SK-N-SH (cell line): ENCODE measurements at regions not wholly inside any gene's neighbourhood (a gene's known extent, or its start where the extent isn't known, plus 50 kb on each side); places are given as distances from the start of the nearest gene placed in this dataset.

Experiments
- CTCF ChIA-PET: fragments of 300-600, 350-600 bp; formaldehyde crosslinking; extraction: SDS; loops from one replicate; lab custom pipeline; 2021; lab: Yijun Ruan, JAX
- POLR2A ChIA-PET: fragments of 350-600 bp; sonication (Branson Sonifier 250); formaldehyde crosslinking; extraction: SDS; loops from one replicate; lab custom pipeline; 2020; ENCODE audit warnings: antibody characterized with exemption, inconsistent platforms; lab: Yijun Ruan, JAX
- DNase-seq: peaks from one replicate; pipeline ENCODE4 v3.0.0; 2012
- H2AFZ ChIP-seq: fragments of 200-600 bp; sonication (generic); 2 replicates; pipeline ENCODE4 v1.8.1; 2016; ENCODE audit warnings: antibody characterized with exemption, mild to moderate bottlenecking, low read depth
- H3F3A ChIP-seq: fragments of 200-600 bp; sonication (generic); replicated peaks from 2 replicates; pipeline ENCODE3; 2016; ENCODE audit warnings: antibody characterized with exemption, mild to moderate bottlenecking; ENCODE audit not compliant: insufficient read depth
- H3K27ac ChIP-seq, 2 experiments: fragments of 200-500 bp in 1 of 2; fragments of 200-600 bp in 1 of 2; sonication (Bioruptor generic) in 1 of 2; sonication (generic), shearing (Covaris generic) in 1 of 2; 2 replicates each; pipeline versions ENCODE4 v1.5.1 to v1.6.1; 2014 to 2016; ENCODE audit warnings: low read depth in 2 of 2, inconsistent platforms in 1 of 2, low read length in 1 of 2, mild to moderate bottlenecking in 1 of 2, mixed read lengths in 1 of 2
- H3K27me3 ChIP-seq: fragments of 200-600 bp; sonication (generic), shearing (Covaris generic); 2 replicates; pipeline ENCODE4 v1.6.1; 2016; ENCODE audit warnings: mixed run types; ENCODE audit not compliant: insufficient read depth
- H3K36me3 ChIP-seq, 2 experiments: fragments of 200-500 bp in 1 of 2; fragments of 200-600 bp in 1 of 2; sonication (Bioruptor generic) in 1 of 2; sonication (generic) in 1 of 2; replicated peaks in 1 of 2; 2 replicates each; pipeline versions ENCODE3 to v1.5.1; 2014 to 2016; ENCODE audit warnings: low read length in 1 of 2, mild to moderate bottlenecking in 1 of 2; ENCODE audit not compliant: insufficient read depth in 2 of 2, control insufficient read depth in 1 of 2
- H3K4me1 ChIP-seq, 2 experiments: fragments of 200-500 bp in 1 of 2; fragments of 200-600 bp in 1 of 2; sonication (Bioruptor generic) in 1 of 2; sonication (generic), shearing (Covaris generic) in 1 of 2; 2 replicates each; pipeline versions ENCODE4 v1.5.1 to v1.6.1; 2014 to 2016; ENCODE audit warnings: low read depth in 1 of 2, low read length in 1 of 2, mixed run types in 1 of 2; ENCODE audit not compliant: insufficient read depth in 2 of 2, control insufficient read depth in 1 of 2
- H3K4me2 ChIP-seq: fragments of 200-600 bp; sonication (generic), shearing (Covaris generic); 2 replicates; pipeline ENCODE4 v1.6.1; 2017; ENCODE audit warnings: mixed run types
- H3K4me3 ChIP-seq, 2 experiments: fragments of 200-500 bp in 1 of 2; fragments of 200-600 bp in 1 of 2; sonication (Bioruptor generic) in 1 of 2; sonication (generic), shearing (Covaris generic) in 1 of 2; 2 replicates each; pipeline versions ENCODE4 v1.5.1 to v1.8.1; 2014 to 2016; ENCODE audit warnings: low read depth in 2 of 2, inconsistent platforms in 1 of 2, low read length in 1 of 2, mild to moderate bottlenecking in 1 of 2, mixed read lengths in 1 of 2, moderate library complexity in 1 of 2
- H3K79me2 ChIP-seq: fragments of 200-600 bp; sonication (generic); 2 replicates; pipeline ENCODE4 v1.8.1; 2017; ENCODE audit warnings: mild to moderate bottlenecking; ENCODE audit not compliant: insufficient read depth
- H3K9ac ChIP-seq: fragments of 200-600 bp; sonication (generic); 2 replicates; pipeline ENCODE4 v1.6.1; 2017; ENCODE audit warnings: mixed run types
- H3K9me2 ChIP-seq: fragments of 200-600 bp; sonication (generic); 2 replicates; pipeline ENCODE4 v1.6.1; 2017; ENCODE audit warnings: mixed run types
- H3K9me3 ChIP-seq: fragments of 200-600 bp; sonication (generic); 2 replicates; pipeline ENCODE4 v1.6.1; 2017; ENCODE audit warnings: mixed run types, mild to moderate bottlenecking, moderate library complexity
- H4K20me1 ChIP-seq: fragments of 200-600 bp; sonication (generic); 2 replicates; pipeline ENCODE4 v1.6.1; 2017; ENCODE audit warnings: mild to moderate bottlenecking, mixed run types; ENCODE audit not compliant: insufficient read depth
- CHD2 ChIP-seq: fragments of 150-350 bp; IDR thresholded peaks from 2 replicates; pipeline ENCODE4 v1.6.1; 2018; ENCODE audit warnings: low read length; ENCODE audit not compliant: partially characterized antibody
- EP300 ChIP-seq, 2 experiments: IDR thresholded peaks; 2 replicates each; pipeline versions ENCODE4 v1.4.0 to v1.6.1; 2012; ENCODE audit warnings: borderline replicate concordance in 1 of 2, low read depth in 1 of 2, low read length in 1 of 2
- FOSL2 ChIP-seq: IDR thresholded peaks from 2 replicates; pipeline ENCODE4 v1.4.0; 2012; ENCODE audit warnings: low read depth, mild to moderate bottlenecking, moderate library complexity, borderline replicate concordance
- FOXJ3 ChIP-seq: sonication (generic); formaldehyde crosslinking; IDR thresholded peaks from 2 replicates; pipeline ENCODE4 v1.5.1; 2020; ENCODE audit warnings: mild to moderate bottlenecking, missing genetic modification reagents
- MEF2A ChIP-seq: IDR thresholded peaks from 2 replicates; pipeline ENCODE4 v1.4.0; 2012; ENCODE audit warnings: low read depth, borderline replicate concordance
- MXI1 ChIP-seq: IDR thresholded peaks from 2 replicates; pipeline ENCODE4 v1.6.1; 2012; ENCODE audit warnings: mild to moderate bottlenecking, low read depth, low read length, improper control_type of control experiment
- NFIC ChIP-seq: IDR thresholded peaks from 2 replicates; pipeline ENCODE4 v1.4.0; 2012; ENCODE audit warnings: borderline replicate concordance
- POLR2AphosphoS5 ChIP-seq: IDR thresholded peaks from 2 replicates; pipeline ENCODE4 v1.6.1; 2012; ENCODE audit warnings: low read depth, low read length
- RAD21 ChIP-seq: IDR thresholded peaks from 2 replicates; pipeline ENCODE4 v1.6.1; 2012; ENCODE audit warnings: mild to moderate bottlenecking, low read length
- RCOR1 ChIP-seq: fragments of 150-350 bp; IDR thresholded peaks from 2 replicates; pipeline ENCODE4 v1.6.1; 2017; ENCODE audit warnings: antibody characterized with exemption, low read length
- RXRA ChIP-seq: IDR thresholded peaks from 2 replicates; pipeline ENCODE4 v1.4.0; 2012; ENCODE audit warnings: low read depth, mild to moderate bottlenecking, borderline replicate concordance
- TAF1 ChIP-seq: IDR thresholded peaks from 2 replicates; pipeline ENCODE4 v1.6.1; 2012; ENCODE audit warnings: low read depth, mild to moderate bottlenecking, low read length, moderate library complexity, borderline replicate concordance
- YY1 ChIP-seq: IDR thresholded peaks from 2 replicates; pipeline ENCODE4 v1.4.0; 2012; ENCODE audit warnings: low read depth, mild to moderate bottlenecking
- ZBTB33 ChIP-seq: IDR thresholded peaks from 2 replicates; pipeline ENCODE4 v1.4.0; 2012; ENCODE audit warnings: low read depth, borderline replicate concordance
- WGBS: methylation state at CpG from one replicate; pipeline ENCODE4 v1.1.6; 2017; ENCODE audit warnings: low lambda C conversion rate; 5-methylcytosine and 5-hydroxymethylcytosine counted together
- TF ChIP-seq, protein P1 (sequence below): IDR thresholded peaks from 2 replicates; pipeline ENCODE4 v1.6.1; 2012; ENCODE audit warnings: mild to moderate bottlenecking, low read depth, low read length, moderate library complexity

GRCh38 chrX:43526878-43527277, 129.2 kb upstream of the MAOA start:
- WGBS = 7% methylated on average over 2 of the region's 2 CpGs

DNA sequence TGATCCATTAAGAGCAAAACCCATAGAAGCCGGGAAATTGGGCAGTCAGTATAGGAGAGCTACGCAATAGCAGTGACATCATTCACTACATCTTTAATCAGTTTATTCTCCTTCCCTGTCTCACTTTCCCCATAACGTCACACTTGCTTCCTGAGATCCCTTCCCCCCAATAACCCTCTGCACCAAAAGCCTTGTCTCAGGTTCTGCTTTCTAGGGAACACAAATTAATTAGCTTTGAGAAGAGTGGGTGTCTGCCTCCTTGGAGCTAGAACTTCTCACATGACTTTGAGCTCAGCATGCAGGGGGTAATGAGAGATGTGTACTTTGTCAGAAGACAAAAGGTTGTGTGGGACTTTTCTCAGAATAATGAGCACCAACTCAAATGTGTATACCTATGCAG, 128.3 kb upstream of the MAOA start:
- H3K9me2 ChIP-seq = no peaks in the 10 kb centered on the region
- ChIA-PET POLR2A (no interaction called here), CTCF (no interaction called here)
- no peak overlapping the region for H3K9ac ChIP-seq
- H3K4me1 ChIP-seq = no peaks in the 10 kb centered on the region
- H2AFZ ChIP-seq = no peak overlapping the region
- no peak overlapping the region for H3K4me2 ChIP-seq
- no peak for DNase-seq
- H3F3A ChIP-seq = no peaks in the 10 kb centered on the region
- H3K4me3 ChIP-seq = no peak overlapping the region
- TF ChIP-seq EP300 (IDR thresholded peaks at IDR 0.05; ENCODE audit: borderline replicate concordance in 1 of 2, low read depth in 1 of 2, low read length in 1 of 2) (no peak), YY1 (no peak), RXRA (no peak), MXI1 (no peak), POLR2AphosphoS5 (no peak), RCOR1 (no peak)
- H3K27me3 ChIP-seq = no peaks in the 10 kb centered on the region
- H4K20me1 ChIP-seq = no peaks in the 10 kb centered on the region
- 4% methylated on average over 3 of the region's 3 CpGs for WGBS
- no peaks in the 10 kb centered on the region for H3K9me3 ChIP-seq
- H3K27ac ChIP-seq = no peak overlapping the region
- H3K36me3 ChIP-seq = no peaks in the 10 kb centered on the region
- no peaks in the 10 kb centered on the region for H3K79me2 ChIP-seq

More at GRCh38 chrX:43526878-43527277, 129.2 kb upstream of the MAOA start:
- Histone ChIP-seq H3F3A (no peaks in the 10 kb centered on the region), H2AFZ (no peak overlapping the region), H3K36me3 (no peaks in the 10 kb centered on the region), H3K79me2 (no peaks in the 10 kb centered on the region), H3K4me2 (no peak overlapping the region), H3K9ac (no peak overlapping the region), H3K9me2 (no peaks in the 10 kb centered on the region), H4K20me1 (no peaks in the 10 kb centered on the region), H3K27me3 (no peaks in the 10 kb centered on the region), H3K4me1 (no peaks in the 10 kb centered on the region), H3K27ac (no peak overlapping the region), H3K4me3 (no peak overlapping the region), H3K9me3 (no peaks in the 10 kb centered on the region)
- CTCF ChIA-PET = no interaction called here
- DNase-seq = no peak
- no peak for TF ChIP-seq RAD21
- TF ChIP-seq, protein P1, sequence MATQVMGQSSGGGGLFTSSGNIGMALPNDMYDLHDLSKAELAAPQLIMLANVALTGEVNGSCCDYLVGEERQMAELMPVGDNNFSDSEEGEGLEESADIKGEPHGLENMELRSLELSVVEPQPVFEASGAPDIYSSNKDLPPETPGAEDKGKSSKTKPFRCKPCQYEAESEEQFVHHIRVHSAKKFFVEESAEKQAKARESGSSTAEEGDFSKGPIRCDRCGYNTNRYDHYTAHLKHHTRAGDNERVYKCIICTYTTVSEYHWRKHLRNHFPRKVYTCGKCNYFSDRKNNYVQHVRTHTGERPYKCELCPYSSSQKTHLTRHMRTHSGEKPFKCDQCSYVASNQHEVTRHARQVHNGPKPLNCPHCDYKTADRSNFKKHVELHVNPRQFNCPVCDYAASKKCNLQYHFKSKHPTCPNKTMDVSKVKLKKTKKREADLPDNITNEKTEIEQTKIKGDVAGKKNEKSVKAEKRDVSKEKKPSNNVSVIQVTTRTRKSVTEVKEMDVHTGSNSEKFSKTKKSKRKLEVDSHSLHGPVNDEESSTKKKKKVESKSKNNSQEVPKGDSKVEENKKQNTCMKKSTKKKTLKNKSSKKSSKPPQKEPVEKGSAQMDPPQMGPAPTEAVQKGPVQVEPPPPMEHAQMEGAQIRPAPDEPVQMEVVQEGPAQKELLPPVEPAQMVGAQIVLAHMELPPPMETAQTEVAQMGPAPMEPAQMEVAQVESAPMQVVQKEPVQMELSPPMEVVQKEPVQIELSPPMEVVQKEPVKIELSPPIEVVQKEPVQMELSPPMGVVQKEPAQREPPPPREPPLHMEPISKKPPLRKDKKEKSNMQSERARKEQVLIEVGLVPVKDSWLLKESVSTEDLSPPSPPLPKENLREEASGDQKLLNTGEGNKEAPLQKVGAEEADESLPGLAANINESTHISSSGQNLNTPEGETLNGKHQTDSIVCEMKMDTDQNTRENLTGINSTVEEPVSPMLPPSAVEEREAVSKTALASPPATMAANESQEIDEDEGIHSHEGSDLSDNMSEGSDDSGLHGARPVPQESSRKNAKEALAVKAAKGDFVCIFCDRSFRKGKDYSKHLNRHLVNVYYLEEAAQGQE = 0 out of 2 replicates have a peak, but pooled peaks have one; percentile 66
- POLR2A ChIA-PET = no interaction called here

GRCh38 chrX:43530837-43531236, 125.3 kb upstream of the MAOA start:
- H3K9me3 ChIP-seq = no peaks in the 10 kb centered on the region
- CTCF ChIA-PET = interaction anchor here (1.9 kb wide), 1 partner anchor 219 kb away, joined by 4 read pairs; no protein-coding TSS in a partner anchor
- H4K20me1 ChIP-seq = no peaks in the 10 kb centered on the region
- 16% methylated on average over 2 of the region's 2 CpGs for WGBS
- no peaks in the 10 kb centered on the region for H3K9me2 ChIP-seq
- POLR2A ChIA-PET = no interaction called here
- H3K4me2 ChIP-seq = no peak overlapping the region
- H3K9ac ChIP-seq = no peak overlapping the region
- no peak overlapping the region for H2AFZ ChIP-seq
- H3K27ac ChIP-seq = no peak overlapping the region
- no peak for DNase-seq
- H3K4me3 ChIP-seq = no peak overlapping the region
- no peaks in the 10 kb centered on the region for H3K36me3 ChIP-seq
- no peaks in the 10 kb centered on the region for H3K79me2 ChIP-seq
- no peaks in the 10 kb centered on the region for H3K27me3 ChIP-seq
- H3K4me1 ChIP-seq = no peaks in the 10 kb centered on the region
- H3F3A ChIP-seq = no peaks in the 10 kb centered on the region
- no peak for TF ChIP-seq POLR2AphosphoS5
- TF ChIP-seq FOSL2 = no peak
- TF ChIP-seq MXI1 = no peak
- TF ChIP-seq MEF2A = no peak
- TF ChIP-seq FOXJ3 (CRISPR knock-in tag) = no peak
- TF ChIP-seq NFIC = no peak
- no peak for TF ChIP-seq CHD2
- no peak for TF ChIP-seq ZBTB33
- TF ChIP-seq TAF1 = no peak
